H54 (cell line): ENCODE measurements at regions not wholly inside any gene's neighbourhood (a gene's known extent, or its start where the extent isn't known, plus 50 kb on each side); places are given as distances from the start of the nearest gene placed in this dataset.
"Not testable (repeated sequence)": the region's sequence is repeated elsewhere in the genome, so short reads cannot be mapped to it uniquely, and the experiment has no call there.

Source experiments
- DNase-seq: peaks from one replicate; pipeline ENCODE4 v3.0.0; 2011; ENCODE audit warnings: low spot score, mixed read lengths; ENCODE audit not compliant: insufficient read length
- FAIRE-seq: peaks from 3 replicates; lab custom pipeline; 2011; peaks lifted over from hg19 to GRCh38; lab: Jason Lieb, UNC
- POLR2A ChIP-seq: IDR thresholded peaks from 2 replicates; pipeline ENCODE4 v1.6.1; 2011; ENCODE audit warnings: low read depth, mild to moderate bottlenecking, low read length

DNA sequence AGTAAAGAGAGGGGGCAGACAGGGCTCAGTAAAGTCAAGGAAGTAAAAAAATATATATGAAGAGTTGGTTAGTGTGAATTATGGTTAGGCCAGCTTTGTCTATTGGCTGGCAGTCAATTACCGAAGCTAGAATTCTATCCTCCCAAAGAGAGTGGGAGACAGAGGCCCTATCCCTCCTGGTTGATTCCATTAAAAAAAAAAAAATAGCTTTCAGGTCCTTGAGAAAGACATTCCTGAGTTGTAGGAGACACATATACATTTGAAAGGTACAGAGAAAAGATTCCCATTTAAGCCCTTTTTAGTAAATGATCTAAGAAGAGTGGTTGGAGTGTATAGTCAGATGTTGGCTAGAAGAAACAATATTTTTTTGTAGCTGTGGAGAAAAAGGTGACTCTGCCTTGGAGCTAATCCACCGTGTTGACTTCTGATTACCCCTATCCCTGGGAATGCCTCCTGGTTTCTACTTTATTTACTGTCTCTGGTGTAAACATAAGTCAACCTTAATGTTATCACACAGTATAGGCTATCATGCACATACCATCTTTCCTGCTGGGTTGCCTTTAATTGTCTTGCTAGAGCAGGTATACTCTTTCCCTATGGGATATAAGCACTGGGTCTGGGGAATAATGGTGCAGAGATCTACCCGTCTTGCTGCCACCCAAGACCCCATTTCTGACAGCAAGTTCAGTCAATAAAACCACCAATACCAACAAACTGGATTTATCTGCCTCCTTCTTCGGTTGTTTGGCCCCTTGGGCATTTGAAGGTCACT is 859.9 kb upstream of the ATXN7L3B start:
- no peak for TF ChIP-seq POLR2A
- DNase-seq (no peak), FAIRE-seq (no peak)

DNA sequence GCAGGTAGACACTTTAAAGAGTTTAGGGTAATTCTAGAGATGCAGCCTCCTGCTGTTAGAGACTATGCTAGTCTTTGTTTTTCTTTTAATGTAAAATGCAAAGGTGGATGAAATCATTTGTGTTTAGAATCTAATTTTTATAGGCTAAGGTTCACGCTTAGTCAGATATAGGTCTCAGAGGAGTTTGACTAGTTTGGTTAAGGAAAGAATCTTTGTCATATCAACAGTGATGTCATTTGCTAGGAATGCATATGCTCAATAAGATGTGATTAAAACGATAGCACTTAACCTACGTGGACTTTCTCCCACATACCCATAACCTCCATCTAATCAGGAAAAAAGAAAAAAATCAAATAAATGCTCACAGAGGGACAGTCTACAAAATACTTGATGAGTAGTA is 859.3 kb upstream of the ATXN7L3B start:
- FAIRE-seq = no peak
- no peak for DNase-seq
- no peak for TF ChIP-seq POLR2A

DNA sequence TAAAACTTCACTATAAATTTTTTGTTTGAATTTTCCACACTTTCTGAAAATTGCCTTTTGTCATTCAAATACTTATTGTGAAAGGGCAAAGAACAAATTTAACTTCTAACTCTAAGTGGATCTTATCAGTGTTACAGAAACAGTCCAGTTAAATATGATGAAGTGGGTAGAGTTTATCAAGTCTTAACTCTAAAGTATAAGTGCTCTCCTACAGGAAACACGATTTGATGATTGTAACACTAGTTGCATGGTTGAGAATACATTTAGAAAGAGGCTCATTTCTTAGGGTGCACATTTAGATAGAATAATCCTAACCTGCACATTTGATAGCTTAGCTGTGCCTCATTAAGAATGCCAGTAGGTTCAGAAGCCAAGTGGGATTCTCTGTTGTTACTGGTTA is 838.3 kb upstream of the ATXN7L3B start:
- DNase-seq (no peak), FAIRE-seq (no peak)
- TF ChIP-seq POLR2A = no peak

GRCh38 chr12:73714655-73715054 is 823.0 kb upstream of the ATXN7L3B start:
- no peak for FAIRE-seq
- no peak for TF ChIP-seq POLR2A

DNA sequence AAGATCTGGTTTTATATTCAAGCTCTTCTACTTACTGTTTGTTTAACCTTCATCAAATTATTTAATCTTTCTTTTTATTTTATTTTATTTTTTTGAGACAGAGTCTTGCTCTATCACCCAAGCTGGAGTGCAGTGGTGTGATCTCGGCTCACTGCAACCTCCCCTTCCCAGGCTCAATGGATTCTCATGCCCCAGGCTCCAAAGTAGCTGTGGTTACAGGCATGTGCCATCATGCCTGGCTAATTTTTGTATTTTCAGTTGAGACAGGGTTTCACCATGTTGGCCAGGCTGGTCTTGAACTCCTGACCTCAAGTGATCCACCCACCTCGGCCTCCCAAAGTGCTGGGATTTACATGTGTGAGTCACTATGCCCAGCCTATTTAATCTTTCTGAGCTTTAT is 821.5 kb upstream of the ATXN7L3B start:
- not testable (repeated sequence) for FAIRE-seq, DNase-seq

More at GRCh38 chr12:73714655-73715054, 823.0 kb upstream of the ATXN7L3B start:
- DNase-seq = no peak

DNA sequence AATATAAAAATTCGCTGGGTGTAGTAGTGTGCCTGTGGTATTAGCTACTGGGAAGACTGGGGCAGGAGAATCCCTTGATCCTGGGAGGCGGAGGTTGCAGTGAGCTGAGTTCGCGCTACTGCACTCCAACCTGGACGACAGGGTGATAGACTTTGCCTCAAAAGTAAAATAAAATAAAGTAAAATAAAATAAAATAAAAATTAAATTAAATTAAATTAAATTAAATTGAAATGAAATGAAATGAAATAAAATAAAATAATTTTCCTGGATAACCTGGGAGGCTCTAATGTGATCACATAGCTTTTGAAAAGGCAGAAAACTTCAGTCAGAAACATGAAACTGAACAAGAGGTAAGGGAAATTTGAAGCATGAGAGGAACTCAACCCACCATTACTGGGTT is 818.4 kb upstream of the ATXN7L3B start:
- DNase-seq (no peak), FAIRE-seq (no peak)
- no peak for TF ChIP-seq POLR2A

- FAIRE-seq = no peak
- TF ChIP-seq POLR2A = no peak
Measured at GRCh38 chr12:73726881-73727280, 810.8 kb upstream of the ATXN7L3B start.

DNA sequence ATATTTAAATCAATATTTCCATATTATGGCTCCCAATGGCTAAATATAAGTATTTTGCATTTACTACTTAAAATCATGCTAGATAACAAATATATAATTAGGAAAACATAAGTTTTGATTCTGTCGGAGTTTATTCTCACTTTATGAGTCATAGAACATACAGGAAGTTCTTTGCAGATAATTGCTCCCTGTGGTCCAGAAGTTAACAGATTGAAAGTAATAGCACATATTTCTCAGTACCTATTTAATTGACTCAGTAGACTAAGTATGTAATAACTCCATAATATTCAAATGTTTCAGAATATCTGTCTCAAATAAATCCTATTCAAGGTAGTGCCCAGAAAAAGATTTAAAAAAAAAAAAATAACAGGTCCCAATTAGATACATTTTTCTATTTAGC is 806.0 kb upstream of the ATXN7L3B start:
- FAIRE-seq (no peak), DNase-seq (no peak)
- no peak for TF ChIP-seq POLR2A

More at GRCh38 chr12:73726881-73727280, 810.8 kb upstream of the ATXN7L3B start:
- DNase-seq = no peak

GRCh38 chr12:73769337-73769736 is 768.3 kb upstream of the ATXN7L3B start:
- FAIRE-seq (no peak), DNase-seq (no peak)
- no peak for TF ChIP-seq POLR2A

- DNase-seq = no peak
- TF ChIP-seq POLR2A = no peak
- peak; percentile 36 for FAIRE-seq
Measured at GRCh38 chr12:73798523-73798922, 739.1 kb upstream of the ATXN7L3B start.

- no peak for FAIRE-seq
- TF ChIP-seq POLR2A = no peak
- no peak for DNase-seq
Measured at GRCh38 chr12:73815072-73815645, 722.5 kb upstream of the ATXN7L3B start.

DNA sequence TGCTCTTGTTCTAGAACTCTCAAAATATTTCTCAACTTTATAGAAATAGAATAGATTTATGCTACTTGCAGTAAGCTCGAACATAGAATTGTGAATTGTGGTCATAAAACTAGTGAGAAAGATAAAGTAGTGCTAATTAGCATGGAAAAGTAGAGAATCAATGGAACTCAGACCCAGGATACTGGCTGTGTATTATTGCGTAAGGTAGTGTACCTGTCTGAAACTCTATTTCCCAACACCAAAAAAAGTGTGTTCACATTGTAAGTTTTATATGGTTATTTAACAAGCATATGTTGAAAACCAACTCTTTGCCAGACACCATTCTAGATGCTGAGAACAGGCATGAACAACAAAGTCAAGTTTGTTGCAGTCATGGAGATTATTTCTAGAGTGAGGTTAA is 720.5 kb upstream of the ATXN7L3B start:
- FAIRE-seq (peak; percentile 43), DNase-seq (no peak)
- no peak for TF ChIP-seq POLR2A

- DNase-seq = no peak
- no peak for FAIRE-seq
- no peak for TF ChIP-seq POLR2A
Measured at GRCh38 chr12:73833746-73834145, 703.9 kb upstream of the ATXN7L3B start.

DNA sequence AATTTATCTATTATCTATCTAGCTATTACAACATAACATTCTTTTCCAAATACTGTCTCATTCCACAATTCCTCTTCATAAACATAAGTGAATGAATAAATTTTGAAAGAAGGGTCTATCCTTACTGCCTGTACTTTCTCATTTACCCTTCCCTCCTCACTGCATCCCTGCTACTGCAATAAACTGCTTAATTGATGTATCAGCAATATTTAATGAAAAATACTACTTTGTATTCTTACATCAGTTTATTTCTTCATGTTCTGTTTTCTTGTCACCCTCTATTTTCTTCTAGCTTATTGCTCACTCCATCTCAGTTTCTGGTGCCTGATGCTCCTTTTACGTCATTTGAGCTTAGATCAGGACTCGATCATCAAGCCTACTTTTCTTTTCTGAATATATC is 695.7 kb upstream of the ATXN7L3B start:
- FAIRE-seq (no peak), DNase-seq (no peak)
- no peak for TF ChIP-seq POLR2A

GRCh38 chr12:73863546-73863945 is 674.1 kb upstream of the ATXN7L3B start:
- no peak for TF ChIP-seq POLR2A
- peak; percentile 23 for FAIRE-seq
- peak; percentile 0 for DNase-seq
